HCT116 (cell line): ENCODE measurements at regions not wholly inside any gene's neighbourhood (a gene's known extent, or its start where the extent isn't known, plus 50 kb on each side); places are given as distances from the start of the nearest gene placed in this dataset.

Experiments
- ATF3 ChIP-seq: IDR thresholded peaks from 2 replicates; pipeline ENCODE4 v1.6.1; 2012
- CBX3 ChIP-seq: IDR thresholded peaks from 2 replicates; pipeline ENCODE4 v1.6.1; 2012; ENCODE audit warnings: low read depth
- CEBPB ChIP-seq: IDR thresholded peaks from 2 replicates; pipeline ENCODE4 v1.6.1; 2012; ENCODE audit warnings: low read depth
- CTCF ChIP-seq, 3 experiments: fragments of 200-600 bp in 1 of 3; sonication (generic) in 1 of 3; IDR thresholded peaks in 2 of 3; conservative IDR thresholded peaks in 1 of 3; 2 replicates each; pipeline ENCODE4 v1.5.1; 2012 to 2017; ENCODE audit warnings: low read depth in 2 of 3, low read length in 2 of 3, antibody characterized with exemption in 1 of 3, borderline replicate concordance in 1 of 3, control low read depth in 1 of 3, mild to moderate bottlenecking in 1 of 3, mixed read lengths in 1 of 3, mixed run types in 1 of 3, moderate library complexity in 1 of 3; ENCODE audit not compliant: insufficient read depth in 1 of 3
- ELF1 ChIP-seq: IDR thresholded peaks from 2 replicates; pipeline ENCODE4 v1.6.1; 2012; ENCODE audit warnings: low read depth, borderline replicate concordance
- EZH2 ChIP-seq: fragments of 200-600 bp; sonication (generic); IDR thresholded peaks from 2 replicates; pipeline ENCODE4 v1.6.1; 2017; ENCODE audit warnings: antibody characterized with exemption, mixed run types
- FOSL1 ChIP-seq: IDR thresholded peaks from 2 replicates; pipeline ENCODE4 v1.6.1; 2012; ENCODE audit warnings: low read depth
- POLR2A ChIP-seq: IDR thresholded peaks from 2 replicates; pipeline ENCODE4 v1.7.0; 2011; ENCODE audit warnings: borderline replicate concordance; ENCODE audit not compliant: insufficient read depth, insufficient read length; ENCODE audit errors: extremely low read depth
- POLR2AphosphoS5 ChIP-seq: IDR thresholded peaks from 2 replicates; pipeline ENCODE4 v1.6.1; 2011; ENCODE audit warnings: mild to moderate bottlenecking, low read depth, low read length, moderate library complexity
- REST ChIP-seq: IDR thresholded peaks from 2 replicates; pipeline ENCODE4 v1.6.1; 2012; ENCODE audit warnings: low read depth
- SIN3A ChIP-seq: IDR thresholded peaks from 2 replicates; pipeline ENCODE4 v1.6.1; 2012; ENCODE audit warnings: low read depth

GRCh38 chr20:39295301-39295700 lies 333.2 kb downstream of the DHX35 start:
- TF ChIP-seq ATF3 (no peak), REST (no peak), POLR2A (no peak), CTCF (IDR thresholded peaks at IDR 0.05 in 2 of 3, conservative IDR thresholded peaks at IDR 0.05 in 1 of 3; ENCODE audit: borderline replicate concordance in 1 of 3, insufficient read depth in 1 of 3, low read depth in 2 of 3, low read length in 2 of 3) (no peak), SIN3A (no peak), EZH2 (no peak), FOSL1 (no peak), ELF1 (no peak), CBX3 (no peak), CEBPB (no peak), POLR2AphosphoS5 (no peak)
